Gastroesophageal sphincter (tissue), 4 donors: ENCODE measurements at regions not wholly inside any gene's neighbourhood (a gene's known extent, or its start where the extent isn't known, plus 50 kb on each side); places are given as distances from the start of the nearest gene placed in this dataset.

Experiments used
- ATAC-seq: fragments of 150-250 bp; one replicate; pipeline ENCODE4 v1.9.1; 2016; ENCODE audit warnings: mild to moderate bottlenecking, moderate library complexity
- H3K27ac ChIP-seq, 4 donors: fragments of 200-600 bp; sonication (generic) in 3 of 4; 1 replicate in 3 of 4; 2 replicates in 1 of 4; pipeline ENCODE4 v1.5.1; 2016 to 2019
- H3K27me3 ChIP-seq: fragments of 200-600 bp; sonication (generic); one replicate; pipeline ENCODE4 v1.5.1; 2019
- H3K36me3 ChIP-seq, 2 donors: fragments of 200-600 bp; sonication (generic); one replicate each; pipeline ENCODE4 v1.5.1; 2019; ENCODE audit warnings: control low read depth in 1 of 2
- H3K4me1 ChIP-seq, 3 donors: fragments of 200-600 bp; sonication (generic); 1 replicate in 2 of 3; 2 replicates in 1 of 3; pipeline ENCODE4 v1.5.1; 2016 to 2019; ENCODE audit warnings: control low read depth in 2 of 3
- H3K4me3 ChIP-seq, 2 donors: fragments of 200-600 bp; sonication (generic); one replicate each; pipeline ENCODE4 v1.5.1; 2019; ENCODE audit warnings: mild to moderate bottlenecking in 1 of 2, moderate library complexity in 1 of 2
- H3K9me3 ChIP-seq, 3 donors: fragments of 200-600 bp; sonication (generic); one replicate each; pipeline ENCODE4 v1.5.1; 2017 to 2019; ENCODE audit warnings: control low read depth in 2 of 3
- EP300 ChIP-seq: sonication (generic); formaldehyde crosslinking; IDR thresholded peaks from one replicate; pipeline ENCODE4 v1.6.1; 2017; ENCODE audit warnings: antibody characterized with exemption, mild to moderate bottlenecking
- POLR2A ChIP-seq, 2 donors: fragments of 450-650 bp; IDR thresholded peaks; one replicate each; pipeline ENCODE4 v1.6.1; 2017; ENCODE audit warnings: antibody characterized with exemption in 2 of 2, mild to moderate bottlenecking in 2 of 2, moderate library complexity in 1 of 2
- POLR2AphosphoS5 ChIP-seq: sonication (generic); formaldehyde crosslinking; IDR thresholded peaks from one replicate; pipeline ENCODE4 v1.6.1; 2017; ENCODE audit warnings: antibody characterized with exemption
- WGBS, 2 donors: methylation state at CpG; one replicate each; pipeline ENCODE4 v1.1.5; 2018; ENCODE audit warnings: low coverage in 1 of 2; 5-methylcytosine and 5-hydroxymethylcytosine counted together
- TF ChIP-seq, protein P1 (sequence below), 4 experiments: fragments of 200-600 bp in 2 of 4; fragments of 450-650 bp in 2 of 4; sonication (generic) in 1 of 4; IDR thresholded peaks; one replicate each; pipeline ENCODE4 v1.5.1; 2017 to 2019; ENCODE audit warnings: antibody characterized with exemption in 4 of 4, mild to moderate bottlenecking in 2 of 4, moderate library complexity in 2 of 4

- ATAC-seq, result no peak
- no peak for TF ChIP-seq EP300
- TF ChIP-seq, protein P1, sequence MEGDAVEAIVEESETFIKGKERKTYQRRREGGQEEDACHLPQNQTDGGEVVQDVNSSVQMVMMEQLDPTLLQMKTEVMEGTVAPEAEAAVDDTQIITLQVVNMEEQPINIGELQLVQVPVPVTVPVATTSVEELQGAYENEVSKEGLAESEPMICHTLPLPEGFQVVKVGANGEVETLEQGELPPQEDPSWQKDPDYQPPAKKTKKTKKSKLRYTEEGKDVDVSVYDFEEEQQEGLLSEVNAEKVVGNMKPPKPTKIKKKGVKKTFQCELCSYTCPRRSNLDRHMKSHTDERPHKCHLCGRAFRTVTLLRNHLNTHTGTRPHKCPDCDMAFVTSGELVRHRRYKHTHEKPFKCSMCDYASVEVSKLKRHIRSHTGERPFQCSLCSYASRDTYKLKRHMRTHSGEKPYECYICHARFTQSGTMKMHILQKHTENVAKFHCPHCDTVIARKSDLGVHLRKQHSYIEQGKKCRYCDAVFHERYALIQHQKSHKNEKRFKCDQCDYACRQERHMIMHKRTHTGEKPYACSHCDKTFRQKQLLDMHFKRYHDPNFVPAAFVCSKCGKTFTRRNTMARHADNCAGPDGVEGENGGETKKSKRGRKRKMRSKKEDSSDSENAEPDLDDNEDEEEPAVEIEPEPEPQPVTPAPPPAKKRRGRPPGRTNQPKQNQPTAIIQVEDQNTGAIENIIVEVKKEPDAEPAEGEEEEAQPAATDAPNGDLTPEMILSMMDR (IDR thresholded peaks at IDR 0.05), result no peak
- TF ChIP-seq POLR2A (IDR thresholded peaks at IDR 0.05), result no peak
- no peak for TF ChIP-seq POLR2AphosphoS5
- H3K4me3 ChIP-seq, result no peak overlapping the region
- no peak overlapping the region for H3K27ac ChIP-seq
- H3K36me3 ChIP-seq, result no peaks in the 10 kb centered on the region
- peaks cover 11% of the 10 kb centered on the region for H3K27me3 ChIP-seq
- H3K9me3 ChIP-seq, result no peaks in the 10 kb centered on the region
- no peaks in the 10 kb centered on the region for H3K4me1 ChIP-seq
- WGBS, 2 donors, result 24 to 41% methylated on average over 3 to 4 of the region's 5 CpGs
Measured at GRCh38 chr4:121277194-121278105, 103.4 kb downstream of the QRFPR start.

- Histone ChIP-seq H3K9me3 (no peaks in the 10 kb centered on the region), H3K4me3 (no peak overlapping the region), H3K4me1 (no peaks in the 10 kb centered on the region), H3K27me3 (no peaks in the 10 kb centered on the region), H3K27ac (no peak overlapping the region), H3K36me3 (no peaks in the 10 kb centered on the region)
- TF ChIP-seq POLR2AphosphoS5 (no peak), EP300 (no peak), POLR2A (IDR thresholded peaks at IDR 0.05) (no peak)
- TF ChIP-seq, protein P1 (IDR thresholded peaks at IDR 0.05), result no peak
- ATAC-seq, result no peak
- 82 to 83% methylated on average over 3 of the region's 3 CpGs for WGBS, 2 donors
Measured at GRCh38 chr4:121273191-121273590, 107.6 kb downstream of the QRFPR start.

- no peak overlapping the region for H3K27ac ChIP-seq
- no peaks in the 10 kb centered on the region for H3K27me3 ChIP-seq
- no peak overlapping the region for H3K4me3 ChIP-seq
- ATAC-seq, result no peak
- no peaks in the 10 kb centered on the region for H3K4me1 ChIP-seq
- TF ChIP-seq, protein P1 (IDR thresholded peaks at IDR 0.05), result no peak
- TF ChIP-seq POLR2A (IDR thresholded peaks at IDR 0.05) (no peak), POLR2AphosphoS5 (no peak), EP300 (no peak)
- H3K9me3 ChIP-seq, result no peaks in the 10 kb centered on the region
- 53 to 80% methylated on average over 2 of the region's 2 CpGs for WGBS, 2 donors
- H3K36me3 ChIP-seq, result no peaks in the 10 kb centered on the region
Measured at GRCh38 chr4:121272526-121272925, 108.3 kb downstream of the QRFPR start.

DNA sequence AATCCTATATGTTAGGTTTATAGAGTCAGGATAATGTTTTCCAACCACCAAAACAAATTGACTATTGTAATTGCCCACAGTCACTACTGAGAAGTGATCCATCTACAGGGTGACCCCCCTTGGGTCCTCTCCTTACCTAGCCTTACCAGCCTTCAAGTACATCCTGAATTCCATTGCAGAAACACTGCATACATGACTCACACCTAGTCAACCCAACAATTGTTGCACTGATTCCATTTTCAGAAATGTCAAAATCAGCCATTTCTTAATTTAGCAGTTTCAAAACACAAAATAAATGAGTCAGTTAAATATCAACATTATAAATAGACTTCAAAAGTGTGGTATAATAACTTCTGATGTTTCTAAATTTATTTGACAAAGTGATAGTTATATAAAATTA is 106.3 kb upstream of the TNIP3 start:
- no peak for ATAC-seq
- no peak overlapping the region for H3K27ac ChIP-seq
- no peaks in the 10 kb centered on the region for H3K4me1 ChIP-seq
- H3K27me3 ChIP-seq, result no peaks in the 10 kb centered on the region
- no peaks in the 10 kb centered on the region for H3K9me3 ChIP-seq
- TF ChIP-seq EP300, result no peak
- TF ChIP-seq, protein P1 (IDR thresholded peaks at IDR 0.05), result no peak
- no peaks in the 10 kb centered on the region for H3K36me3 ChIP-seq
- H3K4me3 ChIP-seq, result no peak overlapping the region

DNA sequence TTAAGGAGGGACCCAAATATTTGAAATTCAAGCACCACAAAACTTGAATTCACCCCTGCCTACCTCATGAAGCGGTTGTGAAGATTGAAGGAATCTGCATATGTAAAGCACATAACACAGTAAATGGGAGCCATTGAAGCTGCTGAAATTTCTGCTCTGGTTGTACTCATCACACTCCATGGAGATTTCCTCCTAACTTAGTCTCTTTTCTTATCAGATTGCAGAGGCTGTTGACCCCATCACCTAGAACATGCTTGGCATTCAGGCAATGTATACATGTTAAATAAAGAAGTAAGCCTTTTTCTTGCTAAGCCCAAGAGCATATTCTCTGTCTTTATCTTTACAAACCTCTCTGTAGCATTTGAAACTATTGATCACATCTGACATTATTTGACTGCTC is 104.9 kb upstream of the TNIP3 start:
- ATAC-seq, result no peak
- 89 to 100% methylated on average over 1 of the region's 1 CpG for WGBS, 2 donors
- no peaks in the 10 kb centered on the region for H3K9me3 ChIP-seq
- TF ChIP-seq POLR2AphosphoS5, result no peak
- TF ChIP-seq POLR2A (IDR thresholded peaks at IDR 0.05), result no peak
- TF ChIP-seq, protein P1 (IDR thresholded peaks at IDR 0.05), result no peak
- TF ChIP-seq EP300, result no peak
- no peaks in the 10 kb centered on the region for H3K27me3 ChIP-seq
- no peaks in the 10 kb centered on the region for H3K36me3 ChIP-seq
- no peak overlapping the region for H3K27ac ChIP-seq
- no peaks in the 10 kb centered on the region for H3K4me1 ChIP-seq
- no peak overlapping the region for H3K4me3 ChIP-seq
